ENCODE measurements at regions not wholly inside any gene's neighbourhood (a gene's known extent, or its start where the extent isn't known, plus 50 kb on each side); places are given as distances from the start of the nearest gene placed in this dataset.

- no peak for TF ChIP-seq POLR2A (IDR thresholded peaks at IDR 0.05)
- no peak for TF ChIP-seq CTCF (IDR thresholded peaks at IDR 0.05)
Observed at GRCh38 chr11:26782220-26782965, 60.5 kb upstream of the SLC5A12 start.

All from breast epithelium (tissue), 3 donors.